OCI-M2 (cell line): ENCODE measurements at regions not wholly inside any gene's neighbourhood (a gene's known extent, or its start where the extent isn't known, plus 50 kb on each side); places are given as distances from the start of the nearest gene placed in this dataset.
"Not testable (repeated sequence)": the region's sequence is repeated elsewhere in the genome, so short reads cannot be mapped to it uniquely, and the experiment has no call there.

Source experiments
- DNase-seq: peaks from one replicate; lab custom pipeline; 2025; ENCODE audit not compliant: unreplicated experiment; lab: John Stamatoyannopoulos, UW

DNA sequence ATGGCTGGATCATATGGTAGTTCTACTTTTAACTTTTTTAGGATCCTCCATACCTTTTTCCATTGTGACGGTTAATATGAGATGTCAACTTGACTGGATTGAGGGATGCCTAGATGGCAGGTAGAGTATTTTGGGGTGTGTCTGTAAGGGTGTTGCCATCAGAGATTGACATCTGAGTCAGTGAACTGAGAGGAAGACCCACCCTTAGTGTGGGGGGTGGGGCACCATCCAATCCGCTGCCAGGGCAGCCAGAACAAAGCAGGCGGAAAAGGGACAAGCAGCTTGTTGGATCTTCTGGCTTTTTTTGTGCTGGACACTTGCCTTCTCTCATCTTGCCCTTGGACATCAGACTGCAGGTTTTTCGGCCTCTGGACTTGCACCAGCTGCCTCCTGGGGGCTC lies 168.5 kb upstream of the CXCL13 start:
- DNase-seq, result no peak

DNA sequence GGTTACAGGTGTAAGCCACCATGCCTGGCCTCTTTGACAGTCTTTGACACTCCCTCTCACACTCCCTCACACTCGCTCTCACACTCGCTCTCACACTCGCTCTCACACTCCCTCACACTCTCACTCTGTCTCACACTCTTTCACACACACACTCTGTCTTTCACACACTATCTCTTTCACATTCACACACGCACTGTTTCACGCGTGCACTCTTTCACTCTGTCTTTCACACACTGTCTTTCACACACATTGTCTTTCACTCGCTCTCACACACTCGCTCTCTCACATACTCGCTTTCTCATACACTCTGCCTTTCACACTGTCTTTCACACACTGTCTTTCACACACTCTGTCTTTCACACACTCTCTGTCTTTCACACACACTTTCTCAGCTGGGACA lies 167.1 kb upstream of the CXCL13 start:
- DNase-seq, result no peak

DNA sequence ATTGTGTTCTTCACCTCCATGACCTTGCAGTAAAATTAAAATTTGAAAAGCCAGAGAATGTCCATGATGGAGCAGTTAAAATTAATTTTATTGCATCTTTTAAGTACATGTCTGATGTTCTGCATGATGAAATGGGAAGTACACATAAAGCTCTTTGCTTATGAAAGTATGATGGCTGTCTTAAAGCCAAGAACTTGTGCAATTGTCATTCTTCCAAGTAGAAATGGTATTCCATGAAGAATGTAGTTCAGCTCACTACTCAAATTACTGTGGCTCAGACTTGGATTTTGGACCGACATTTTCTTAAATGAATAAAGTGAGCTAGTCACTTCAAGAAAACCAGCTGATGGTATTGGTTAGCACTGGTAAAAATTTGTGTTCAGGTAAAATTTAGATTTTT lies 161.7 kb upstream of the CXCL13 start:
- no peak for DNase-seq

DNA sequence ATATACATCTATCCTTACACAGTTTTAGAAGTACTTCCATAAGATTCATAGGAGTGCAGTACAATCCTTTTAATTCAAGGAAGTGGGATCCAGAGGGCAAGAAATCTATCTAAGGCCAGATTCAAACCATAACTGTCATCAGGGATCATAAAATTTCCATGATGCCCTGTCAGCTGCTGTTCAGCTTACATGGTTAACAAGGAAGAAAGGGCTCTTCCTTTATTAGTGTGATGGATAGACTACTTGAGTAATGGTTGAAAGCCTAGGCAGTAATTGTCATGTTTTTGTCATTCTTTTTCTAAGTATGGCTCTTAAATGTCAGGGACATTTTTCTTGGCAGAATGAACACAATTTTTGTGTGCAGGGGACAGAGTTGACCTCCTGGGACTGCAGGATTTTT lies 159.8 kb upstream of the CXCL13 start:
- DNase-seq, result no peak

DNA sequence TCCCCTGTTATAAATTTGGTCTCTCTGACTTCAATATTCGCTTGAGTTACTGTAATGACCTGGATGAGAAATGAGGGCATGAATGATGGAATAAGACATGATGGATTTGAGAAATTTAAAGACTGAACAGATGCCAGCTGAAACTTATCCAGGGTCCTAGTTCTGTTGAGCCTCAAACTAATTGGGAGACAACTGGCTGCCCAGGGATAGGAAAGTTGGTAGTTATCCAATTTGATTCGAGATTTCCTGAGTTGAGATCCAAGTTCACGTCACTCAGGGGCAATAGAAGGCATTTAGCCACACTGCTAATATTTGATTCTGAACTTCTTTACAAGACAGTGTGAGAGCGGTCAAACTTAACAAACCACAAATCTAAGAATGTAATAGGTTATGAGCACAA lies 159.0 kb upstream of the CXCL13 start:
- no peak for DNase-seq

DNA sequence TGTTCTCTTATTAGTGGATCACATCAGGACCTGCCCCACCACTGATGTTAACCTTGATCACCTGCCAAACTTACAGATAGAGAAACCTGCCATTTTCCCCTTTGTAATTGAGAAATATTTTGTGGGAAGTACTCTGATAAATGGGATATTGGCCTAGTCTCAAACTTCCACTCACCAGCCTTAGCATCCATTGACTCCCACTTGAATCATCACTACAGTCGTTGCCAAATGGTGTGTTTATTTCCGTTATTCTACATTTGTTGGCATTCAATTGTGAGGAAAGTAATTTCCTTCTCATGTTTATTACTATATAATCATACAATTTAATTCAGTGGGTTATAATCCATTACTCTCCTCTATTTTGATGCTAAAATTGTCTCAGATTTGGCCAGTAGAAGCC lies 156.4 kb upstream of the CXCL13 start:
- DNase-seq, result no peak

DNA sequence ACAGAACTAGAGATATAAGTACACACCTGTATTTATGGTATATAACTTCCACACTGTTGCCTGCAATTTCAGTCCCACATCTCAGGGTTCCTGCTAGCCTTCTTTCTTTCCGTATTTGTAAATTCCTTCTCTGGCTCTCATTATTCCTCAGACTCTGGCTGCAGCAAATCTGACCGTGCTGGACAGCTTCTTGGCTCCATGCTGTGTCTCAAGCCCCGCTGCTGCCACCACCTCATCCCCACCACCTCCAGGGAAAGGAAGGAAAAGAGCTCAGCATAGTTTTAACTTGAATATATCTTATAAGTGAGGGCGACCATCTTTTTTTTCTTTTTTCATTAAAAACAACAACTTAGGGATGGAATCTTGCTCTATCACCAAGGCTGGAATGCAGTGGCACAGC lies 155.6 kb upstream of the CXCL13 start:
- DNase-seq, result no peak

DNA sequence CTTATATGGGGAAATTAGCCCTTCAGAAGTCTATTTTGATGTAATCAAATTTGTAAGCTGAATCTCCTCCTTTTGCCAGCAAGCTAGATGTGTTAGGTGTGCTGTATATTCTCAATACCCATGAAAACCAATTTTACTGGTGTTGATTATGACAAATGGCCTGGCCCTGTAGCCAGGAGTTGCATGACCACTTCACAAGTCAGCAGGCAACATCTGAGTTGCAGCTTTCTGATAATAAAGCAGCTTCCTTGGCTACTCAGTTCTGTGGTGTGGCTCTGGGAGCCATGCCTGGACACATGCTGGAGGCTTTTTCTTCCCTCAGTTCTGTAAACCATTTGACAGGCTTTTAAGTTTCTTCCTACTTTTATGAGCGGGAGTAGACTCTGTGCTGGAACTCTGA lies 154.1 kb upstream of the CXCL13 start:
- DNase-seq, result no peak

DNA sequence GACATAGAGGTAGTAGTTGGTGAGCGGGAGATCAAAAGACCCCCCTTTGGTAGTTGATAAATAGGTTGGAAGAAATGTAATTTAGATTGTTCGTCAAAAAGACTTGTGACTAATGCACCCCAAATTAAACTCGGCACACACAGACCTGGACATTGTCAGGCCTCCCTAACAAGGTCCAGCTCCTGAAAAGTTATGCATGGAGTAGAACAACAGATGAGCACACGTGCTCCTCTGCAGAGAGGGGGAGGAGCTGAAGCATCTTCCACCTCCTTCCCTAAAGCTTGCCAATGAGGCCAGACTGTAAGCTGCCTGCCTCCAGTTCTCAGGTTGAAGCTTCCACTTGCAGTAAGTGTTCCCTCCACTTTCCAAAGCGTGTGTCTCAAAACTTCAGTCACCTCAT lies 153.5 kb upstream of the CXCL13 start:
- DNase-seq, result not testable (repeated sequence)

DNA sequence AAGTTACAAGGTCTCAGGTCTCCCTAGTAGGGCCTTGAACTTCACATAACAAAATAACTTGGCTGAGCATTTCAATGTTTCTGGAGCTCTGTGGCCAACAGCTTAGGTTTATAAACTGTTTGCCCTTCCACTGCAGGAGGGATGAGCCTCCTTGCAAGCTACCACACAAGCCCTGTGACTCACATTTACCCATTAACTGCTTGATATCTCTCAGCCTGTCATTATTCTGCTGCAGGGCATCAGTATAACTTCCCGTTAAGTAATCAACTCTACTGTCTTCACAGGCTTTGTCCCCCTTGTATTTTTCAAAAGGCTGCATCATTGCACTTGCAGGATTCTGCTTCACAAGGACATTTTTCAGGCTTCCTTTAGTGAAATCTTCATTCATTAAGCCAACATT lies 151.7 kb upstream of the CXCL13 start:
- DNase-seq, result no peak

DNA sequence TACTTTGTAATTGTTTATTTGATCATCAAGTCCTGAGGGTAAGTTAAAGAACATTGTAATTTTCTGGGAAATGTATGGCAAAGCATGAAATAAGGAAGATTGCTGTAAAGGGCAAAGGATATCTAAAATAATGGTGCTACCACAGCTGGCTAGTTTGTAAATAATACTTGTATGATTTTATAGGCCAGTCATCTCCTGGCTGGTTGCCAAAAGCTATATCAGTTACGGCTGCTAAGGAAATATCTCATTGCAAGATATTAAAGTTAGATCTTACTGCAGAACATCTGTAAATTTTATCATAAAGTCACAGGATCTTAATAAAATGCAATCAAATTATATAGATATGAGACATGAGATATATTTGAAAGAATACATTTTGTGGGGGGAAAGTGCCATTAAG lies 150.8 kb upstream of the CXCL13 start:
- DNase-seq, result no peak

DNA sequence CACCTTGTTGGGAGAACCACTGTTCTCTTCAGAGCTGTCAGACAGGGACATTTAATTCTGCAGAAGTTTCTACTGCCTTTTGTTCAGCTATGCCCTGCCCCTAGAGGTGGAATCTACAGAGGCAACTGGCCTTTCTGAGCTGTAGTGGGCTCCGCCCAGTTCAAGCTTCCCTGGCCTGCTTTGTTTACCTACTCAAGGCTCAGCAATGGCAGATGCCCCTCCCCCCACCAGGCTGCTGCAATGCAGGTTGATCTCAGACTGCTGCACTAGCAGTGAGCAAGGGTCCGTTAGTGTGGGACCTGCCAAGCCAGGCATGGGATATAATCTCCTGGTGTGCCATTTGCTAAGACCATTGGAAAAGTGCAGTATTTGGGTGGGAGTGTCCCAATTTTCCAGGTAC lies 141.5 kb upstream of the CXCL13 start:
- DNase-seq, result not testable (repeated sequence)

DNA sequence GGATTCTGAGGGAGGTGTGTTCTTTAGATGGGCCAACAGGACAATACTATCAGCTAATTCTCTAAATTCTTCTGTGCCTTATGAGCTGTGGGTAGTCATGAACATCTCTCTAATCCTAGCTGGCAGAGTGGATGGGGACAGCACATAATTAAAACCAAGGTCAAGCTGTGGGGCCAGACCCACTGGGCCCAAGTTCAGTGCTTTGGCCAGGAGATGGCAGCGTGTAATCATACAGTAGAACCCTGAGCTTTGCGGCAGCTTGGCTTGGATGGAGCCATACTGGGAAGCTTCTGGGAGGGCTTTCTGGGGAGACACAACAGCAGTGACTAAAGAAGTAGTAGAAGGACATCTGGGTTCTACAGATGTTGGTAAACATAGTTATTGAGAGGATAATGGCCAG lies 140.3 kb upstream of the CXCL13 start:
- DNase-seq, result no peak

DNA sequence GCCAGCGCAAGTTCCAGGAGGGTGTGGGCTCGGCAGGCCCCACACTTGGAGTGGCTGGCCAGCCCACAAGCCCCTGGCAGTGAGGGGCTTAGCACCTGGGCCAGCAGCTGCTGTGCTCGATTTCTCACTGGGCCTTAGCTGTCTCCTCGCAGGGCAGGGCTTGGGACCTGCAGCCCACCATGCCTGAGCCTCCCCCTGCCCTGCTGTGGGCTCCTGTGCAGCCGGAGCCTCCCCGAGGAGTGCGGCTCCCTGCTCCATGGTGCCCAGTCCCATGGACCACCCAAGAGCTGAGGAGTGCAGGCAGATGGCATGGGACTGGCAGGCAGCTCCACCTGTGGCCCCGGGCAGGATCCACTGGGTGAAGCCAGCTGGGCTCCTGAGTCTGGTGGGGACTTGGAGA lies 139.2 kb upstream of the CXCL13 start:
- no peak for DNase-seq

DNA sequence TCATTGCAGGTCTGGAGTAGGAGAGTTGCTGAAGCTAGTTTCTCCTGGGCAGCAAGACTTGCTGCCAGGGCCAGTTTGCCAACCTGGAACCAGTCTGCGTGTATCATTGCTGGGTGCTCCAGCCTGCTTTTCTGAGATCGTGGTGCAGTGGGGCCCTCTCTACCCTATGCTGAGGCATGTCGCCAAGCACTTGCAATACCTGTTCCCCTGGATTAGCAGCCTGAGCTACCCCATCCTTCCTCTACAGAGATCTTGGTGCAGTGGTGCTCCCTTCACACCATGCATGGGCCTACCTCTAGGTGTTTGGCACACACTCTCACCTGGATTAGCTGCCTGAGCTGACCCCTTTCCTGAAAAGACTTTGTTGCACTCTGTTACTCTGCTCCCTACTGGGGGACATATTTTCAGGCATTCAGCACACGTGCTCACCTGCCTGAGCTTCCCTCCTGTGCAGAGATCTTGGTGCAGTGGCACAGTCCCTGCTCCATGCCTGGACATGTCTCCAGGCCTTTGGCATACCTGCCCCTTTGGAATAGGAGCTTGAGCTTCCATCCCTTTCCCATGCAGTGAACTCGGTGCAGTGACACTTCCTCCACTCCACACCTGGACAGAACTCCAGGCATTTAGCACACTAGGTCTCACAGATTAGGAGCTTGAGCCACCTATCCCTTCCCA lies 133.7 kb upstream of the CXCL13 start:
- no peak for DNase-seq

DNA sequence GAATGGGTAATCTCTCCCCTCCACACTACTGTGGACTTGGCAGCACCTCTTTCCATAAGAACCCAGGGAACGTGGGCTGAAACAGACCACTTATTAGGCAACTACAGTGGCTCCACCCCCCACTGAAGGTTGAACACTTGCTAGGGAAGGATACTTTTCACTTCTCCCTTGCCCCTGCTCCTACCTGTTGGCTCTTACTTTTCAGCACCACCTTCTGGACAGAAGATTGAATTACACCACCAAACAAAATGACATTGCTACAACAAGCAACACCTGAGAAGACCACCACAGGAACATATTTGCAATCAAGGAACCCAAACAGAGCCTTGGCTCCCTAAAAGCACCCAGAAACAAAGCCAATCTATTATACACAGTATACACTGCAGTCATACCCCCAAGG lies 132.1 kb upstream of the CXCL13 start:
- no peak for DNase-seq

DNA sequence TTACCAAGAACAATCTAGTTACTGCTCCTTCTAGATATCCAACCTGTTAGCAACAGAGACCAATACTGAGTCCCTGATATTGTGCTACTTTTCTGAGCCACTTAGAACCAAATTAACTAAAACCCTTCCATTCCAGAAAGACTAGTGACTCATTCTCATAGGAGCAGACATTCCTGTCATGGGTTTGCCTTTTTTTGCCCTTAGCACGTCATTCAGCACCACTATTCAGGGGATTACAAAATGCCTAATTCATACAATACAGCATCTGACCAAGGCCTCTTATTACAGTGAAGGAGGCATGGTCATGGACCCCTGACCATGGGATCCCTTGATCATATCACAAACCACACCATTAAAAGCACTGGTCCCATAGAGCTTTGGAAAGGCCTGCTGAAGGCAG lies 123.8 kb upstream of the CXCL13 start:
- DNase-seq, result no peak

DNA sequence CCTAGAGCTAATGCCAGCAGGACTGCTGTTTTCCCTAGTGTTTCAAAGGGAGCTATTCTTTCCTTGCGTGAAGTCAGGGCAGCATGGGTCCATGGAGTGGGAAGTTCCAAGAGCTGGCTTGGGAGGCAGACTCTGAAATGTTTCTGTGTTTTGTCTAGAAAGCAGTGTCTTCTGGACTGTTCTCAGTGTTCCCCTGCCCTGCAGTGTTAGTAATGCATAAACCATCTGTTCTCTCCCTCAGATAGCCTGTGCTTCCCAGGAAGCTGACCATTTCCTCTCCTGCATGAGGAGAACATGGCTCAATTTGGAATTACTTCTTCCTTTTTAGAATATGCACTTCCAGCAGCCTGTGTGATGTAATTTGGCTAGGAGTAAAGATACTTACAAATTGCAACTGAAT lies 116.7 kb upstream of the CXCL13 start:
- no peak for DNase-seq

DNA sequence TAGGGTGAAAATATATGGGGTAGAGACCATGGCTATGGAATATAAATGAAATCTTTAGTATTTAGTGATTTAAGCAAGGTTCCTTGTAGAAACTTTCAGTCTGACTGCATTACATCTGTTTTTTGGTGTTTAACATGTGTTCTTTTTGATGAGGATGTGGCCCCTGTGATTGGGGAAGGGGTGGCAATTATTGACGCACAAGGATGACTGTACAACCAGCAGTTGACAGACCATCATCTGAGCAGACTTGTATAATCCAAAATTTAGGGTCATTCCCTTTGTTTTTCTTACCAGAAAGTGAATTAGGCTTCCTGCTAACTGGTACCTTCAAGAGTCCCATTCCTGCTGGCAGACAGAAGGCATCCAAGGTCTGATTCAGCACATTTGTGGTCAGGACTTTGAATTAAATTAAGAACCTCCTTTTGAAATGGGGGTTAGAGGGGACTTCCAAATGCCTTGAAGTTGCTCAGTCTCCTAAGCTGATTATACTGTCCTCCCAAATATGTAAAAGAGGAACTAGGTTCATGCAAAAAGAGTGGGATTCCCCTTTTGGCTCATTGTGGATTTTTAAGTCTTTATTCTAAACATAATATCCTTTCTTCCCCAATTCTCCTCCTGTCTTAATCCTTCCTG lies 112.4 kb upstream of the CXCL13 start:
- DNase-seq, result no peak

DNA sequence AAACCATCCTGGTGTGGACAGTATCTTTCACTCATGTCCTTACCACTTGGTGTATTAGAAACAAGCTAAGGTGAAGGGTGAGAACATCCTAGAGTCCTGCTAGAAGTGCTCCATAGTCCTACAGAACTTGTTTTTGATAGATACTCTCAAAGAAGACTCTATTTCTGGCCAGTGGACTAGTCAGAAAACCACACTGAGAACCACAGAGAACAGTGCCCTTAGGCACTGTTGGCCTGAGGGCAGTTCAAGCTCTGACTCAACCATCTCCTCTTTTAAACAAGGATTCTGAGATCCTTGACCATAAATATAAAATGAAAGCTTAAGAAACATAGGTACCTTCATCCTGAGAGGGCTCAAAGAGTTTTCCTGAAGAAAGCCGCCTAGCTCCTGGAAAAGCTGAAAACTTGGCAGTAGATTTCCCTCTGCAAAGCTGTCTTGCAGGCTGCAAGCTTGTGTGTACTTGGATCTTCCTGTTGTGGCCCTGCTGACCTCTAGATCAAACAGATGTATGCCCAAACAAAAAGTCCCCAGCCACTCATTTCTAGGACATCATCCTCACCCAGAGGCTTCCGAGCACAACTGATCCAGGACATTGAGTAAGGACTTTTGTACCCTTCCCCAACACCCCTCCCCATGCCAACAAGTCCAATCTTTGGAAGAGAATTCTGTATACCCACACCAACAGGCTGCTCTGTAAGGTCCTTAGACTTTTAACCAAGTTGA lies 111.6 kb upstream of the CXCL13 start:
- no peak for DNase-seq

DNA sequence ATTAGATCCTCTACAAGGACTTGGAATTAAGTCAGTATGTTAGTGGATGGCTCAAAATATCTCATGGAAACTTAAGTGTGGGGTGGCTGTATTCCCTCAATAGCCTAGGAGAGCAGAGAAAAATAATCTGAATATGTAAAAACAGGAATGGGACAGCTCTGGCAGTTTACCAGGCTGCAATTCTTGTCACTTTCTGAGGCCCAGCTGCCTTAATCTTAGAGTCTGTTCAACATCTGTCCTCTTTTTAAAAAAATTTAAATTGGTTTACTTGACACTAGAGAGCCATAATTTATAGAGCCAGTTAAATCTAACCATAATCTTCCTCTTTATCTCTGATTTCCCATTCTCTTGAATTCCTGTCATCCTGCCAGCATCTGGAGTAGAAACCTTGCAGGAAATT lies 109.2 kb upstream of the CXCL13 start:
- DNase-seq, result no peak

DNA sequence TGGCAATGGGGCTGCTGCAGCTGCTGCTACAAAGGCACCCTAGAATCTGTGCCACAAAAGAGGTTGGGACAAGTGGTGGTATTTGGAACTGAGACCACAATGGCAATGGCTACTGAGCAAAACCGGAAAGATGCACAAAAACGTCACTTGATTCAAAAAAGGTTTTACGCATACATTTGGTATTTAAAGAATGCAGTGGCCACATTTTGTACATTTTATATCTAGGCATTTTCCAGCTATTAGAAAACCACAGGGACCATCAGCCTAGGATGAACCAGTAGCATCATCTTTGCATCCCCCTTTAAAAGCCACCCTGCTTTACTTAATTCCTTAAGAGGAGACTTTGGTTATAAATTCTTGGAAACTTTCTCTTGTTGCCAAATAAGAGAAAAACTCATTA lies 104.8 kb upstream of the CXCL13 start:
- DNase-seq, result no peak

DNA sequence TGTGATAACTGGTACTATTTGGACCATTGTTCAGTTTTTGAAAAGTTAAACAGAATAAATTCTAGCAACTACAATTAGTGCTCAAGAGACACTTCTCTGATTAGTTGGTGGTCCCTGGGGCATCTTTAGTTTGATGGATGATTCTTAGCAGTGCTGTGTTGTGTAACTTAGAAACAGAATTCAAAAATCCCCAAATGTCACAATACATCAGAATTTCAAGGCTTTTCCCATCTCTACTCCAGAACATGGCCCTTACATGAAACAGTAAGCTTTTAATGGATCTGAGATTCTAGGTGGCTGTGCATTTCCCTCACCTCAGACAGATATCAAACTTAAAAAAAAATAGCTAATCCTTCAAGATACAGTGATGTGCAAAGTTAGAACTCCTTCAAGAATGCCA lies 104.4 kb upstream of the CXCL13 start:
- DNase-seq, result no peak
